Skeletal muscle satellite cell (primary cell): ENCODE measurements at regions not wholly inside any gene's neighbourhood (a gene's known extent, or its start where the extent isn't known, plus 50 kb on each side); places are given as distances from the start of the nearest gene placed in this dataset.
"Not testable (repeated sequence)": the region's sequence is repeated elsewhere in the genome, so short reads cannot be mapped to it uniquely, and the experiment has no call there.

Experiments
- H3K27me3 ChIP-seq: 2 replicates; pipeline ENCODE4 v1.7.0; 2013; ENCODE audit warnings: low read length; ENCODE audit not compliant: control insufficient read depth, insufficient read depth
- H3K36me3 ChIP-seq: 2 replicates; pipeline ENCODE4 v1.7.0; 2013; ENCODE audit warnings: mild to moderate bottlenecking, control low read depth, low read length; ENCODE audit not compliant: insufficient read depth
- H3K4me1 ChIP-seq: 2 replicates; pipeline ENCODE4 v1.7.0; 2013; ENCODE audit warnings: low read length; ENCODE audit not compliant: control insufficient read depth, insufficient read depth
- H3K4me2 ChIP-seq: 2 replicates; pipeline ENCODE4 v1.7.0; 2013; ENCODE audit warnings: mild to moderate bottlenecking, low read length
- H3K4me3 ChIP-seq: 2 replicates; pipeline ENCODE4 v1.7.0; 2013; ENCODE audit warnings: low read length
- H3K9ac ChIP-seq: 2 replicates; pipeline ENCODE4 v1.7.0; 2013; ENCODE audit warnings: mild to moderate bottlenecking, low read depth, low read length, moderate library complexity
- H3K9me3 ChIP-seq: replicated peaks from 2 replicates; pipeline ENCODE4 v1.7.0; 2013; ENCODE audit warnings: mild to moderate bottlenecking, control low read depth, low read length

- Histone ChIP-seq H3K4me2 (no peak overlapping the region), H3K27me3 (no peaks in the 10 kb centered on the region), H3K4me1 (no peaks in the 10 kb centered on the region), H3K9ac (no peak overlapping the region), H3K36me3 (no peaks in the 10 kb centered on the region), H3K4me3 (no peak overlapping the region), H3K9me3 (no peaks in the 10 kb centered on the region)
These were observed 61.1 kb upstream of the SPTLC3 start for GRCh38 chr20:12947691-12948090.

- H3K4me3 ChIP-seq = no peak overlapping the region
- no peaks in the 10 kb centered on the region for H3K9me3 ChIP-seq
- H3K4me2 ChIP-seq = no peak overlapping the region
- no peaks in the 10 kb centered on the region for H3K36me3 ChIP-seq
- H3K4me1 ChIP-seq = no peaks in the 10 kb centered on the region
- H3K27me3 ChIP-seq = no peaks in the 10 kb centered on the region
- no peak overlapping the region for H3K9ac ChIP-seq
These were observed 59.3 kb upstream of the SPTLC3 start for GRCh38 chr20:12949429-12949980.

GRCh38 chr20:12954254-12954653 lies 54.5 kb upstream of the SPTLC3 start:
- H3K4me3 ChIP-seq, H3K27me3 ChIP-seq, H3K9ac ChIP-seq, H3K4me2 ChIP-seq, H3K36me3 ChIP-seq, H3K4me1 ChIP-seq, H3K9me3 ChIP-seq: not testable (repeated sequence)

- Histone ChIP-seq H3K27me3 (no peaks in the 10 kb centered on the region), H3K4me1 (no peaks in the 10 kb centered on the region), H3K9ac (no peak overlapping the region), H3K36me3 (no peaks in the 10 kb centered on the region), H3K9me3 (no peaks in the 10 kb centered on the region), H3K4me2 (no peak overlapping the region), H3K4me3 (no peak overlapping the region)
These were observed 53.2 kb upstream of the SPTLC3 start for GRCh38 chr20:12955611-12956010.

GRCh38 chr20:12956303-12956702 lies 52.5 kb upstream of the SPTLC3 start:
- Histone ChIP-seq H3K4me1 (no peaks in the 10 kb centered on the region), H3K9ac (no peak overlapping the region), H3K4me2 (no peak overlapping the region), H3K27me3 (no peaks in the 10 kb centered on the region), H3K4me3 (no peak overlapping the region), H3K9me3 (no peaks in the 10 kb centered on the region), H3K36me3 (no peaks in the 10 kb centered on the region)

GRCh38 chr20:12957968-12958367 lies 50.8 kb upstream of the SPTLC3 start:
- no peaks in the 10 kb centered on the region for H3K9me3 ChIP-seq
- no peaks in the 10 kb centered on the region for H3K36me3 ChIP-seq
- no peak overlapping the region for H3K4me3 ChIP-seq
- no peaks in the 10 kb centered on the region for H3K4me1 ChIP-seq
- no peaks in the 10 kb centered on the region for H3K27me3 ChIP-seq
- no peak overlapping the region for H3K9ac ChIP-seq
- no peak overlapping the region for H3K4me2 ChIP-seq
